Anterior cingulate cortex (tissue), 58 donors: ENCODE measurements at regions not wholly inside any gene's neighbourhood (a gene's known extent, or its start where the extent isn't known, plus 50 kb on each side); places are given as distances from the start of the nearest gene placed in this dataset.
"Not testable (repeated sequence)": the region's sequence is repeated elsewhere in the genome, so short reads cannot be mapped to it uniquely, and the experiment has no call there.

ENCODE experiments used
- DNase-seq, 58 donors: peaks; one replicate each; lab custom pipeline; 2025; lab: John Stamatoyannopoulos, UW

GRCh38 chr1:55820501-55820900 lies 605.3 kb upstream of the USP24 start:
- DNase-seq = no peak

GRCh38 chr1:55819011-55819410 lies 603.8 kb upstream of the USP24 start:
- DNase-seq = no peak

- peak in 1 of 58 donors; percentile 1 for DNase-seq
These were observed 601.6 kb upstream of the USP24 start for GRCh38 chr1:55816456-55817426.

GRCh38 chr1:55815745-55816455 lies 600.7 kb upstream of the USP24 start:
- DNase-seq = no peak

- DNase-seq = no peak
These were observed 599.8 kb upstream of the USP24 start for GRCh38 chr1:55814967-55815366.

- DNase-seq = no peak
These were observed 598.5 kb upstream of the USP24 start for GRCh38 chr1:55813618-55814017.

GRCh38 chr1:55812281-55812680 lies 597.1 kb upstream of the USP24 start:
- DNase-seq = no peak

GRCh38 chr1:55808263-55808662 lies 593.1 kb upstream of the USP24 start:
- DNase-seq = no peak

GRCh38 chr1:55803429-55803828 lies 588.3 kb upstream of the USP24 start:
- DNase-seq = no peak

- DNase-seq = no peak
These were observed 586.3 kb upstream of the USP24 start for GRCh38 chr1:55801481-55801880.

- no peak for DNase-seq
These were observed 585.3 kb upstream of the USP24 start for GRCh38 chr1:55800503-55800902.

GRCh38 chr1:55793856-55794255 lies 578.7 kb upstream of the USP24 start:
- no peak for DNase-seq

GRCh38 chr1:55792870-55793269 lies 577.7 kb upstream of the USP24 start:
- no peak for DNase-seq

GRCh38 chr1:55789466-55789865 lies 574.3 kb upstream of the USP24 start:
- no peak for DNase-seq

GRCh38 chr1:55786396-55786795 lies 571.2 kb upstream of the USP24 start:
- no peak for DNase-seq

- not testable (repeated sequence) for DNase-seq
These were observed 569.8 kb upstream of the USP24 start for GRCh38 chr1:55784941-55785450.

GRCh38 chr1:55781944-55782482 lies 566.8 kb upstream of the USP24 start:
- DNase-seq = peak in 3 of 58 donors; percentile 1 to 4 (median 1)

GRCh38 chr1:55781003-55781402 lies 565.8 kb upstream of the USP24 start:
- no peak for DNase-seq

- DNase-seq = no peak
These were observed 562.4 kb upstream of the USP24 start for GRCh38 chr1:55777545-55777944.

- DNase-seq = no peak
These were observed 559.8 kb upstream of the USP24 start for GRCh38 chr1:55775007-55775406.

- no peak for DNase-seq
These were observed 559.3 kb upstream of the USP24 start for GRCh38 chr1:55774446-55774845.
